Epithelial cell of proximal tubule (primary cell): ENCODE measurements at regions not wholly inside any gene's neighbourhood (a gene's known extent, or its start where the extent isn't known, plus 50 kb on each side); places are given as distances from the start of the nearest gene placed in this dataset.

Source experiments
- DNase-seq: peaks from one replicate; pipeline ENCODE4 v3.0.0-alpha.2; 2011; ENCODE audit warnings: low read depth
- H3K4me3 ChIP-seq: 2 replicates; pipeline ENCODE4 v1.5.1; 2011; ENCODE audit warnings: low read depth, mild to moderate bottlenecking, low read length
- CTCF ChIP-seq: conservative IDR thresholded peaks from 2 replicates; pipeline ENCODE4 v1.5.1; 2012; ENCODE audit warnings: low read depth, mild to moderate bottlenecking, low read length

- DNase-seq = no peak
- TF ChIP-seq CTCF = no peak
Observed at GRCh38 chr1:95332754-95333153, 98.7 kb downstream of the RWDD3 start.

GRCh38 chr1:95339377-95339776 is 105.4 kb downstream of the RWDD3 start:
- no peak overlapping the region for H3K4me3 ChIP-seq
- no peak for DNase-seq
- no peak for TF ChIP-seq CTCF

More at GRCh38 chr1:95332754-95333153, 98.7 kb downstream of the RWDD3 start:
- no peak overlapping the region for H3K4me3 ChIP-seq

GRCh38 chr1:95340061-95340460 is 106.1 kb downstream of the RWDD3 start:
- TF ChIP-seq CTCF = no peak
- H3K4me3 ChIP-seq = no peak overlapping the region

GRCh38 chr1:95352767-95353166 is 118.8 kb downstream of the RWDD3 start:
- no peak for DNase-seq
- TF ChIP-seq CTCF = no peak
- H3K4me3 ChIP-seq = no peak overlapping the region

More at GRCh38 chr1:95340061-95340460, 106.1 kb downstream of the RWDD3 start:
- DNase-seq = no peak

GRCh38 chr1:95353194-95353593 is 119.2 kb downstream of the RWDD3 start:
- no peak for TF ChIP-seq CTCF
- H3K4me3 ChIP-seq = no peak overlapping the region
- no peak for DNase-seq

GRCh38 chr1:95364546-95364945 is 130.5 kb downstream of the RWDD3 start:
- TF ChIP-seq CTCF = no peak
- no peak overlapping the region for H3K4me3 ChIP-seq
- DNase-seq = no peak

GRCh38 chr1:95366498-95366897 is 132.5 kb downstream of the RWDD3 start:
- no peak for DNase-seq
- TF ChIP-seq CTCF = no peak
- H3K4me3 ChIP-seq = no peak overlapping the region
